ENCODE measurements at regions not wholly inside any gene's neighbourhood (a gene's known extent, or its start where the extent isn't known, plus 50 kb on each side); places are given as distances from the start of the nearest gene placed in this dataset.

- TF ChIP-seq EZH2 (IDR thresholded peaks at IDR 0.05; ENCODE audit: insufficient read depth, low read length) (no peak), CTCF (IDR thresholded peaks at IDR 0.05; ENCODE audit: insufficient read depth, low read depth, low read length) (no peak)
Observed at GRCh38 chr1:171420810-171421209, 64.5 kb upstream of the PRRC2C start.
